Esophagus squamous epithelium (tissue), 4 donors: ENCODE measurements at regions not wholly inside any gene's neighbourhood (a gene's known extent, or its start where the extent isn't known, plus 50 kb on each side); places are given as distances from the start of the nearest gene placed in this dataset.
"Not testable (repeated sequence)": the region's sequence is repeated elsewhere in the genome, so short reads cannot be mapped to it uniquely, and the experiment has no call there.

Source experiments
- POLR2A ChIP-seq, 4 donors: fragments of 450-650 bp; IDR thresholded peaks; one replicate each; pipeline ENCODE4 v1.6.1; 2017; ENCODE audit warnings: antibody characterized with exemption in 4 of 4, mild to moderate bottlenecking in 4 of 4, moderate library complexity in 3 of 4
- TF ChIP-seq, protein P1 (sequence below), 6 experiments: fragments of 450-650 bp in 4 of 6; fragments of 200-600 bp in 2 of 6; sonication (generic) in 2 of 6; IDR thresholded peaks; one replicate each; pipeline ENCODE4 v1.5.1; 2016 to 2019; ENCODE audit warnings: antibody characterized with exemption in 6 of 6, mild to moderate bottlenecking in 4 of 6, moderate library complexity in 4 of 6

DNA sequence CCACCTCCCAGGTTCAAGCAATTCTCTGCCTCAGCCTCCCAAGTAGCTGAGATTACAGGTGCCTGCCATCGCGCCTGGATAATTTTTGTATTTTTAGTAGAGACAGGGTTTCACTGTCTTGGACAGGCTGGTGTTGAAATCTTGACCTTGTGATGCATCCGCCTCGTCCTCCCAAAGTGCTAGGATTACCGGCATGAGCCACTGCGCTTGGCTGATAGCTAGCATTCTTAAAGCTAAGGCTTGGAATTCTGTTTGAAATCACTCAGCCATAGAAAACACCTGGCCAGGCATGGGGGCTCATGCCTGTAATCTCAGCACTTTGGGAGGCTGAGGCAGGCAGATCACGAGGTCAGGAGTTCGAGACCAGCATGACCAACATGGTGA is 105.6 kb downstream of the ZNF486 start:
- TF ChIP-seq, protein P1, sequence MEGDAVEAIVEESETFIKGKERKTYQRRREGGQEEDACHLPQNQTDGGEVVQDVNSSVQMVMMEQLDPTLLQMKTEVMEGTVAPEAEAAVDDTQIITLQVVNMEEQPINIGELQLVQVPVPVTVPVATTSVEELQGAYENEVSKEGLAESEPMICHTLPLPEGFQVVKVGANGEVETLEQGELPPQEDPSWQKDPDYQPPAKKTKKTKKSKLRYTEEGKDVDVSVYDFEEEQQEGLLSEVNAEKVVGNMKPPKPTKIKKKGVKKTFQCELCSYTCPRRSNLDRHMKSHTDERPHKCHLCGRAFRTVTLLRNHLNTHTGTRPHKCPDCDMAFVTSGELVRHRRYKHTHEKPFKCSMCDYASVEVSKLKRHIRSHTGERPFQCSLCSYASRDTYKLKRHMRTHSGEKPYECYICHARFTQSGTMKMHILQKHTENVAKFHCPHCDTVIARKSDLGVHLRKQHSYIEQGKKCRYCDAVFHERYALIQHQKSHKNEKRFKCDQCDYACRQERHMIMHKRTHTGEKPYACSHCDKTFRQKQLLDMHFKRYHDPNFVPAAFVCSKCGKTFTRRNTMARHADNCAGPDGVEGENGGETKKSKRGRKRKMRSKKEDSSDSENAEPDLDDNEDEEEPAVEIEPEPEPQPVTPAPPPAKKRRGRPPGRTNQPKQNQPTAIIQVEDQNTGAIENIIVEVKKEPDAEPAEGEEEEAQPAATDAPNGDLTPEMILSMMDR (IDR thresholded peaks at IDR 0.05): not testable (repeated sequence)
- not testable (repeated sequence) for TF ChIP-seq POLR2A (IDR thresholded peaks at IDR 0.05)
